Stomach smooth muscle (tissue), 2 donors: ENCODE measurements at regions not wholly inside any gene's neighbourhood (a gene's known extent, or its start where the extent isn't known, plus 50 kb on each side); places are given as distances from the start of the nearest gene placed in this dataset.

Experiments used
- H3K27ac ChIP-seq: one replicate; pipeline ENCODE4 v1.7.0; 2013; ENCODE audit warnings: mild to moderate bottlenecking, low read length, inconsistent platforms
- H3K27me3 ChIP-seq, 2 donors: one replicate each; pipeline ENCODE4 v1.7.0; 2013; ENCODE audit warnings: low read length in 2 of 2; ENCODE audit not compliant: insufficient read depth in 2 of 2, control insufficient read depth in 1 of 2
- H3K36me3 ChIP-seq, 2 donors: one replicate each; pipeline ENCODE4 v1.7.0; 2013; ENCODE audit warnings: low read length in 2 of 2; ENCODE audit not compliant: control insufficient read depth in 2 of 2, insufficient read depth in 2 of 2
- H3K4me1 ChIP-seq: one replicate; pipeline ENCODE4 v1.7.0; 2013; ENCODE audit warnings: low read length; ENCODE audit not compliant: control insufficient read depth, insufficient read depth
- H3K4me3 ChIP-seq, 2 donors: one replicate each; pipeline ENCODE4 v1.7.0; 2013; ENCODE audit warnings: low read length in 2 of 2
- H3K9ac ChIP-seq, 2 donors: one replicate each; pipeline ENCODE4 v1.7.0; 2013; ENCODE audit warnings: low read length in 2 of 2, mild to moderate bottlenecking in 1 of 2
- H3K9me3 ChIP-seq, 2 donors: one replicate each; pipeline ENCODE4 v1.7.0; 2013; ENCODE audit warnings: low read length in 2 of 2; ENCODE audit not compliant: control insufficient read depth in 2 of 2
- donor health status: healthy.
- donor health status: Pancreatic carcinoma.

DNA sequence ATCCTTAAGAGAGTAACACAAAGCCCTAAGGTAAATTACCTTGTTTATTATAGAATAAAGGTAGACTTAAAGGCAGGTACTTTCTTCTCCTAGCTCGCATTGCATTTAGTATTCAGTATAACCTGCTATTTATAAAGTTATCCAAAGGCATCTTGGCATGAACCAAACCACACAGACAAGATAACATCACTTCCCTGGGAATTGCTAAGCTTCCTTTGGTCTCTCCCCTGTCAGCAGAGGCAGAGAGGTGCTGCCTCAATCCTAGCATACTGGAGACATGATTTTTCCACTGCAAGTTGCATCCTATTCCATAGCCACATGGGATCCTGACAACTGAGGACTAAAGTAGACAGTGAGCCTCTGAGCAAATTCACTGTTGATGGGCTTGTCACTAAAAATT, 101.7 kb upstream of the IL6 start:
- Histone ChIP-seq H3K9ac (no peak overlapping the region), H3K9me3 (peaks cover 0 to 3% of the 10 kb centered on the region in 2 donors), H3K27me3 (no peaks in the 10 kb centered on the region), H3K4me3 (no peak overlapping the region), H3K4me1 (no peaks in the 10 kb centered on the region), H3K27ac (no peak overlapping the region), H3K36me3 (no peaks in the 10 kb centered on the region)

GRCh38 chr7:22624781-22625180, 102.2 kb upstream of the IL6 start:
- Histone ChIP-seq H3K4me3 (no peak overlapping the region), H3K27ac (no peak overlapping the region), H3K4me1 (no peaks in the 10 kb centered on the region), H3K9me3 (peaks cover 0 to 3% of the 10 kb centered on the region in 2 donors), H3K9ac (no peak overlapping the region), H3K27me3 (no peaks in the 10 kb centered on the region), H3K36me3 (no peaks in the 10 kb centered on the region)

DNA sequence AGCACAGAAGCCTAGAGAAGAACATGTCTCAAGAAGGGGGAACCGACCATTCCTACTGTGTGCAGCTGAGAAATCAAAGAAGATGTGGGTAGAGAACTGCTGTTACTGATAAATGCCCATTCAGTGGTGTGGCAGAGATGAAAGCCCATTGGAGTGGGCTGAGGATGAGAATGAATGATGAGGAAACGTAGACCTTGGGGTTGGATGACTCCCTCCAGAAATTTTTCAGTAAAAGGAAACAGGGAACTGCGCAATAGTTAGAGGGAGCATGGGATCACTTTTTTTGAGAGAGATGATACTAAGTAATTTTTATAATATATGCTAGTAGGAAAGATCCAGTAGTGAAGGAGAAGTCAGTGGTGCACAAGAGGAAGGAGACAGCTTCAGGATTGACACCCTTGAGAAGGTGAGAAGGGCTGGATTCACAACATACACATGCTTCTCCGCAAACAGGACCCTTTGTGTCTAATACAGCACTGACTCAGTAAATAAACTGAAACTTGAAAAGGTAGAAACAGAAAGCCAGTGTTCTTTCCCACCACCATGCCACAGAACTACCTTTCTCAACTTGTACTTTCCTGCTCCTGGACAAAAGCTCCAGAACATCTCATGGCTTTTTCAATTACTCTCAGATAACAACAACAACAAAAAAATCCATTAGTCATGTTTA, 104.7 kb upstream of the IL6 start:
- H3K9me3 ChIP-seq, result peaks cover 0 to 6% of the 10 kb centered on the region in 2 donors
- no peaks in the 10 kb centered on the region for H3K27me3 ChIP-seq
- H3K36me3 ChIP-seq, result no peaks in the 10 kb centered on the region
- H3K9ac ChIP-seq, result no peak overlapping the region
- no peaks in the 10 kb centered on the region for H3K4me1 ChIP-seq
- H3K27ac ChIP-seq, result no peak overlapping the region
- H3K4me3 ChIP-seq, result no peak overlapping the region

GRCh38 chr7:22618528-22618927, 108.5 kb upstream of the IL6 start:
- Histone ChIP-seq H3K9me3 (peaks cover 0 to 6% of the 10 kb centered on the region in 2 donors), H3K4me3 (no peak overlapping the region), H3K9ac (no peak overlapping the region), H3K36me3 (no peaks in the 10 kb centered on the region), H3K4me1 (no peaks in the 10 kb centered on the region), H3K27ac (no peak overlapping the region), H3K27me3 (no peaks in the 10 kb centered on the region)

- H3K9ac ChIP-seq, result no peak overlapping the region
- H3K36me3 ChIP-seq, result no peaks in the 10 kb centered on the region
- H3K27me3 ChIP-seq, result no peaks in the 10 kb centered on the region
- peaks cover 0 to 6% of the 10 kb centered on the region in 2 donors for H3K9me3 ChIP-seq
- no peak overlapping the region for H3K27ac ChIP-seq
- H3K4me3 ChIP-seq, result no peak overlapping the region
- H3K4me1 ChIP-seq, result no peaks in the 10 kb centered on the region
These were observed 109.8 kb upstream of the IL6 start for GRCh38 chr7:22617166-22617565.

- Histone ChIP-seq H3K9ac (no peak overlapping the region), H3K4me1 (no peaks in the 10 kb centered on the region), H3K9me3 (peaks cover 0 to 4% of the 10 kb centered on the region in 2 donors), H3K36me3 (no peaks in the 10 kb centered on the region), H3K27ac (no peak overlapping the region), H3K4me3 (no peak overlapping the region), H3K27me3 (no peaks in the 10 kb centered on the region)
These were observed 113.5 kb upstream of the IL6 start for GRCh38 chr7:22613496-22613895.

DNA sequence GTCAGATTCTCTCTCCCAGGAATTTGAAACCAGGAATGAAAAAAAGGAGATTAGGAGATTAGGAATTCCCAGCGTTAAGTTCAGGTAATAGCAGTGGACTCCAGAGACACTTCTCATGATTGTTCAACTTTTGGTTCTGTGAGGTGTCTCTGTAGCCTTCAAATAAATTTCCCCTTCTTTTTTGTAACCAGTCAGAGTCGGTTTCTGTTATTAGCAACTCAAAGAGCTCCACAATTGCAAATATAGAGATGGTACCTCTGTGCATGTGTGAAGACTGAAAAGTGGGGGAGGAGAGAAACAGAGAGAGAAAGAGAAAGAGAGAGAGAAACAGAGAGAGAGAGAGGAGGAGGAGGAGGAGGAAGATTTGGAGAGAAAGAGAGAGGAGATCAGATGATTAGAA, 112.8 kb upstream of the STEAP1B start:
- Histone ChIP-seq H3K27me3 (no peaks in the 10 kb centered on the region), H3K4me1 (no peaks in the 10 kb centered on the region), H3K27ac (no peak overlapping the region), H3K9me3 (peaks cover 0 to 2% of the 10 kb centered on the region in 2 donors), H3K4me3 (no peak overlapping the region), H3K36me3 (no peaks in the 10 kb centered on the region), H3K9ac (no peak overlapping the region)

DNA sequence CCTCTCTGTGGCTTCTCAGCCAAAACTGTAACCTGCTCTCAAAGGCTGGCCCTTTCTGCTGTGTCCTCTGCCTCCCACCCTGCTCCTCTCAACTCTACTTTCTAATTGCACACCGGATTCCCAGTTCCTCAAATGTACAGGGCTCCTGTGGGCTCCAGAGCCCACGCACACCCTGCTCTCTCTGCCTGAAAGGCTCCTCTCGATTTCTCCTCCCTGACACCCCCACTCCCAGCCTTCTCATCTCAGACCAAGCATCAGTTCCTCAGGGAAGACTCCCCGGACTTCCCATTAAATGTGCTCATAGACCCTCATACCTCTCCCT, 111.7 kb upstream of the STEAP1B start:
- no peak overlapping the region for H3K27ac ChIP-seq
- no peak overlapping the region for H3K4me3 ChIP-seq
- no peak overlapping the region for H3K9ac ChIP-seq
- H3K36me3 ChIP-seq, result no peaks in the 10 kb centered on the region
- H3K4me1 ChIP-seq, result peaks cover 3% of the 10 kb centered on the region
- no peaks in the 10 kb centered on the region for H3K27me3 ChIP-seq
- no peaks in the 10 kb centered on the region for H3K9me3 ChIP-seq

DNA sequence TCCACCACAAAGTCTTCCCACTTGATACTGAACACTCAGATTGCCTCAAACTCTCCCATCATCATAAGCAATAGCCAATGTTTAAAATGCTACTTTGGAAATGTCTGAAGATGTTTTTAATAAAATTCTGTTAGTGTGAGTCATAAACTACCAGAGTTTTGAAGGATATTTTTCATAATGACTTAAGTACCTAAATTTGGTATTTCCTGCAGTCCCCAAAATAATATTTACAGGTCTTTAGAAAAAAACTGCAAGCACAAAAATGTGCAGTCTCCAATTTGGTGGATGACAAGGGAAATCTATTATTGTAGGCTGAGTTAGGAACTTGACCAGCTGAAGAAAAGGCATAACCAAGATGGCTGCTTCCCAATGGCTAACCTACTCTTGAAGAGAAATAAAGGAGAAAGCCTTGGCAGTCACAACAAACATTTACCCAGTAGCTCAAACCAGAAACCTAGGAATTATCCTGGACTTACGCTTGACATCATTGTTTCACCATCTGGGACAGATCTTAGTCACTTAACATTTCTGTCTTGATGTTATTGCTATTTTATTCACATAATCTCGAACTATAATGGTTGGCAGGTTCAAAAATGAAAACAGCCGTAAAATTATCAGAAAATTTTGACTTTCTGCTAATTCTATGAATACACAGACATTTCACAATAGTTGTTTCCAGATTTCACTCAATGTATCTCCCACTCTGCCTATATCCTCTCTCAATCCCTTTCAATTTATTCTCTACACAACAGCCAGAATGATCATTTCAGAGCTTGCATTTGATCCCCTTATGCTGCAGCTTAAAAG, 111.2 kb upstream of the STEAP1B start:
- Histone ChIP-seq H3K27me3 (no peaks in the 10 kb centered on the region), H3K9me3 (no peaks in the 10 kb centered on the region), H3K36me3 (no peaks in the 10 kb centered on the region), H3K9ac (no peak overlapping the region), H3K4me1 (peaks cover 3% of the 10 kb centered on the region), H3K4me3 (no peak overlapping the region), H3K27ac (no peak overlapping the region)

- Histone ChIP-seq H3K27me3 (no peaks in the 10 kb centered on the region), H3K36me3 (no peaks in the 10 kb centered on the region), H3K27ac (no peak overlapping the region), H3K4me1 (peaks cover 3% of the 10 kb centered on the region), H3K9ac (no peak overlapping the region), H3K9me3 (no peaks in the 10 kb centered on the region), H3K4me3 (no peak overlapping the region)
These were observed 110.3 kb upstream of the STEAP1B start for GRCh38 chr7:22610263-22610662.

DNA sequence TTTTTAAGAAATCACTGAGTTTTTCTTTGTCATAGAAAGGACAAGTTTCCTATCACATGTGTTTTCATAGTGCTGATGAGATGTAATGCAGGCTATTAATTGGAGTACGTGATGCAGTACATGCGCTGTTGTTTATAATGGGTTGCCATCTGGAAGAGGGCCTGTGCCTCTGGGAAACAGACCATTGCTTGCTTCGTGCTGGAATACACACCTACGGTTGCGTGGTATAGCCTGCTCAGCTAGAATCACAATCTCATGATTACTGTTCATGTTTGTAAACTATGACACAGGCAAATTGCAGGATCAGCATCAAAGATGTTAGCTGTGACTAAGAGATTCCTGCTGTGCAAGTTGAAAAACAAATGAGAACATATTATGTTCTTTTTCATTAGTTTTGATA, 107.2 kb upstream of the STEAP1B start:
- no peak overlapping the region for H3K4me3 ChIP-seq
- H3K9me3 ChIP-seq, result no peaks in the 10 kb centered on the region
- H3K9ac ChIP-seq, result no peak overlapping the region
- no peaks in the 10 kb centered on the region for H3K27me3 ChIP-seq
- H3K27ac ChIP-seq, result no peak overlapping the region
- H3K4me1 ChIP-seq, result peaks cover 12% of the 10 kb centered on the region
- H3K36me3 ChIP-seq, result no peaks in the 10 kb centered on the region
